Endometrium (tissue), 2 donors: ENCODE measurements at regions not wholly inside any gene's neighbourhood (a gene's known extent, or its start where the extent isn't known, plus 50 kb on each side); places are given as distances from the start of the nearest gene placed in this dataset.
"Not testable (repeated sequence)": the region's sequence is repeated elsewhere in the genome, so short reads cannot be mapped to it uniquely, and the experiment has no call there.

Source experiments
- FAIRE-seq: peaks from 2 replicates; lab custom pipeline; 2012; peaks lifted over from hg19 to GRCh38; lab: Jason Lieb, UNC
- donor health status: control.
- donor health status: control.

- FAIRE-seq: no peak
Measured at GRCh38 chr11:116335078-116335477, 437.7 kb downstream of the BUD13 start.

- no peak for FAIRE-seq
Measured at GRCh38 chr11:116334596-116334995, 438.2 kb downstream of the BUD13 start.

- FAIRE-seq: no peak
Measured at GRCh38 chr11:116333001-116333535, 439.7 kb downstream of the BUD13 start.

GRCh38 chr11:116332391-116332790, 440.4 kb downstream of the BUD13 start:
- no peak for FAIRE-seq

- no peak for FAIRE-seq
Measured at GRCh38 chr11:116331381-116331780, 441.4 kb downstream of the BUD13 start.

GRCh38 chr11:116330439-116331185, 442.2 kb downstream of the BUD13 start:
- FAIRE-seq: no peak

GRCh38 chr11:116329354-116330090, 443.3 kb downstream of the BUD13 start:
- no peak for FAIRE-seq

- no peak for FAIRE-seq
Measured at GRCh38 chr11:116328851-116329250, 443.9 kb downstream of the BUD13 start.

- no peak for FAIRE-seq
Measured at GRCh38 chr11:116328391-116328790, 444.4 kb downstream of the BUD13 start.

GRCh38 chr11:116326146-116326545, 446.6 kb downstream of the BUD13 start:
- FAIRE-seq: no peak

GRCh38 chr11:116325247-116325646, 447.5 kb downstream of the BUD13 start:
- no peak for FAIRE-seq

- not testable (repeated sequence) for FAIRE-seq
Measured at GRCh38 chr11:116324077-116324476, 448.7 kb downstream of the BUD13 start.

- no peak for FAIRE-seq
Measured at GRCh38 chr11:116317212-116317611, 455.6 kb downstream of the BUD13 start.

- no peak for FAIRE-seq
Measured at GRCh38 chr11:116314006-116314405, 458.8 kb downstream of the BUD13 start.

- FAIRE-seq: no peak
Measured at GRCh38 chr11:116312570-116313391, 460.0 kb downstream of the BUD13 start.

GRCh38 chr11:116311206-116311605, 461.6 kb downstream of the BUD13 start:
- FAIRE-seq: no peak

- no peak for FAIRE-seq
Measured at GRCh38 chr11:116310698-116311097, 462.1 kb downstream of the BUD13 start.

- FAIRE-seq: no peak
Measured at GRCh38 chr11:116310226-116310625, 462.6 kb downstream of the BUD13 start.

- FAIRE-seq: no peak
Measured at GRCh38 chr11:116309446-116309845, 463.3 kb downstream of the BUD13 start.

- no peak for FAIRE-seq
Measured at GRCh38 chr11:116302756-116303155, 470.0 kb downstream of the BUD13 start.

- FAIRE-seq: no peak
Measured at GRCh38 chr11:116301141-116301540, 471.6 kb downstream of the BUD13 start.

- no peak for FAIRE-seq
Measured at GRCh38 chr11:116300232-116300631, 472.6 kb downstream of the BUD13 start.
